GM18507 (cell line): ENCODE measurements at regions not wholly inside any gene's neighbourhood (a gene's known extent, or its start where the extent isn't known, plus 50 kb on each side); places are given as distances from the start of the nearest gene placed in this dataset.

Source experiments
- DNase-seq: peaks from one replicate; pipeline ENCODE4 v3.0.0; 2011; ENCODE audit warnings: low read depth; ENCODE audit not compliant: insufficient read length; ENCODE audit errors: extremely low spot score
- FAIRE-seq: peaks from 2 replicates; lab custom pipeline; 2011; peaks lifted over from hg19 to GRCh38; lab: Jason Lieb, UNC

GRCh38 chr10:131706952-131707351, 193.9 kb upstream of the PPP2R2D start:
- DNase-seq (no peak), FAIRE-seq (no peak)

DNA sequence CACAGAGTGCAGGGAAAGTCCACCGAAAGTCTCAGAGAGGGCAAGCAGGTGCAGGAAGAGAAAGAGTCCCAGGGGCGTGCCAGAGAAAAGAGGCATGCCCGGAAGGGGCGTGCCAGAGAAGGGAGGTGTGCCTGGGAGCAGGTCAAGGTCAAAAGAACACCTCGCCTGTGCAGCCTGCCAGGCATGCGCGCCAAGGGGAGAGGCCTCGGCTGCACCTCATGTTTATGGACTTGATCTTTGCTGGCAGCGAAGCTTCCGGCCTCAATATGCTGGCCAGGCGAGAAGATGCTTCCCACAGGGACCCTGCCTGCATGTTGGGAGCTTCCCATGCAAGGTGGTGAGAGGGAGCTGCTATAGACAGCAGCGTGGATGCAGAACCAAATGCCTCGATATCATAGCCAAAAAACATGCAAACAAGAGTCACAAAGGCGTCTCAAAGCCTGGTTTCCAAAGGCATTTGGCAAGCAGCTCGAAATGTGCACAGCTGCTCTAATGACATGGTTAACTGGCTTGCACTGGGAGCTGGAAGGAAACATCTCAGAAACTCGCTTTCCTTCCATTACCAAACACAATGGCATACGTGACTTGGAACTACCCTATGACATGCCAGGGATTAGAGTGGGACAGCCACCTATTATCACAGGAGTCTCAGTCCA, 192.5 kb upstream of the PPP2R2D start:
- FAIRE-seq (no peak), DNase-seq (no peak)

GRCh38 chr10:131710142-131710861, 190.5 kb upstream of the PPP2R2D start:
- FAIRE-seq (no peak), DNase-seq (no peak)

GRCh38 chr10:131722121-131722520, 178.7 kb upstream of the PPP2R2D start:
- DNase-seq (no peak), FAIRE-seq (no peak)

GRCh38 chr10:131722525-131723264, 178.1 kb upstream of the PPP2R2D start:
- no peak for FAIRE-seq
- no peak for DNase-seq

- DNase-seq = no peak
- FAIRE-seq = no peak
These were observed 177.3 kb upstream of the PPP2R2D start for GRCh38 chr10:131723297-131724168.

DNA sequence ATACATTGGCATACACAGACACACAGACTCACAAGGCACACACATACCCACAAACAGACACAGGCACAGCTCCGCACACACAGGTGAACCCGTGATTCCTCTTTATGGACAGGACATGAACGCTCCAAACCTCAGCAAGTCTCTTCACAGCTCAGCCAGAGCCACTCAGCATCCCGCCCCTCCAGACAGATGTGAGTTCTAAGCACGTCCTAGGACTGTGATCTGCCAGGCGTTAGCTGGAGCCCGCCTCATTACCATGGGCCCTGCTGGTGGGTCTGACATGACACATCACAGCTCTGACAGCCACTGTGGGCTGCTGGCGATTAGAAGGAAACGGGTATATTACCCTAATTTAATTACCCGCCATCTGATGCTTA, 176.7 kb upstream of the PPP2R2D start:
- DNase-seq = no peak
- no peak for FAIRE-seq

DNA sequence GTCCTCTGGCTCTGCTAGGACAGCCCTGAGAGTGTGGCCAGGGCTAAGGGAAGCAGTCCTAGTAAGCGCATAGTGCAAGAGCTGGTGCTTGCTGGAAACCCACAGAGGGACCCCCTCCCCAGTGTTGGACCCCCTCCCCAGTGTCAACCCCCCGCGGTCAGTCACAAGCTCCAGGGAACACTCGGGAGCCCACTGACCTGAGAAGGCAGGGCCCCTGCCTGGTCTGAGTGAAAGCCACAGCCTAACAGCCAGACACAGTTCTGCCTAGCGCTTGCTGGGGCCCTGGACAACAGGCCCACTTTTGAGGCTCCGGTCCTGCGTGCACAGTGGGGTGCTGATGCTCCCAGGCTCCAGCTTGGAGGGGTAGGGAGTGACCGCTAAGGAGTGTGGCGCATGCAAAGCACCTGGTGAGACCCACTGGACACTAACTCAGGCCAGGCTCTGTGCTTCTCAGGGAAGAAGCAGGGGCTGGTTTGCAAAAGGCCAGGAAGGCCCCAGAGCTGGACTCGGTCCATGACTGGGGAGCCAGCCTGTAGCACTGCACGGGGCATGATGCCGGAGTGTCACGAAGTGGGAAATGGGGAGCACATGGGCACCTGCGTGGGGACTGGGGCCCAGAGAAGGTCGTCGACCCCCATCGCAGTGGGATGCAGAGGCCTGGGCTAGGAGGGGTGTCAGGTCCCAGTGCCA, 175.8 kb upstream of the PPP2R2D start:
- FAIRE-seq (no peak), DNase-seq (no peak)

DNA sequence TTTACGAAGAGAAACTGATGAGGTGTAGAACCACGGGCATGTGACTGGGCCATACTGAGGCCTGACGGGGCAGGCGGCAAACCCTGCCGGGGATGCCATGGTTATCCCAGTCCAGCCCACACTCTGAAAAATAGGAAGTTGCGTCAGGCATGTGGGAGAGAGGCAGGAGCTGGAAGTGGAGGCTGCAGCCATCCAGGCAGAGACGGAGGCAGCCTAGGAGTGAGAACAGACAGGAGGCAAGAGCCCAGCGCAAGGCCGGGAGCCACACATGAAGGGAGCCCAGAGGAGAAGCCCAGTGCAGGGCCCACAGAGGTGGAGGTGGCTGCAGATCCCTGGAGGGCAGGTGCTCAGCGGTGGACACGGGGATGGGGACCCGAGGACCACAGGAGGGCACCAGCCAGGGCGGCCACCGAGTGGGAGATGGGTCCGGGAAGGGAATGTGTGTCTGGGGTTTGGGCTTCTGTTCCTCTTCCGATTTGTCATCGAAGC, 175.2 kb upstream of the PPP2R2D start:
- DNase-seq (no peak), FAIRE-seq (no peak)

GRCh38 chr10:131726076-131726880, 174.5 kb upstream of the PPP2R2D start:
- FAIRE-seq (no peak), DNase-seq (no peak)

DNA sequence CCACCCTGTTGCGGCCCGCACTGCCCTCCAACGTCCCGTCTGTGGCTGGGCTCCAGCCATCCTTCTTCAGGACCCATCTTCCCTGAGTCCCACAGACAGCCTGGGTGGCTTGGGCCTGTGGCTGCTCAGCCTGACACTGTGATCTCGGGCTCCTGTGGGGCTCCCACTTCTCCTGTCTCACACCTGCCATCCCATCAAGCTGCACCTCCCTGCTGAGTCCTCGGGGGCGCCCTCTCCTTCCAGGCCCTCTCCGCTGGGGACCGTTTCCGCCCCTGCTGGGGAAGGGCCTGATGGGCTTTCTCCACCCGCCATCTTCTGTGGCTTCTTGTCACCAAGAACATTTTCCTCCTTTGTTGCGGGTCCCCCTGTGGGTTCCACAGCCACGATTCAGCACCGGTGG, 173.8 kb upstream of the PPP2R2D start:
- DNase-seq = no peak
- FAIRE-seq = no peak

- no peak for DNase-seq
- FAIRE-seq = no peak
These were observed 173.2 kb upstream of the PPP2R2D start for GRCh38 chr10:131727560-131727959.

DNA sequence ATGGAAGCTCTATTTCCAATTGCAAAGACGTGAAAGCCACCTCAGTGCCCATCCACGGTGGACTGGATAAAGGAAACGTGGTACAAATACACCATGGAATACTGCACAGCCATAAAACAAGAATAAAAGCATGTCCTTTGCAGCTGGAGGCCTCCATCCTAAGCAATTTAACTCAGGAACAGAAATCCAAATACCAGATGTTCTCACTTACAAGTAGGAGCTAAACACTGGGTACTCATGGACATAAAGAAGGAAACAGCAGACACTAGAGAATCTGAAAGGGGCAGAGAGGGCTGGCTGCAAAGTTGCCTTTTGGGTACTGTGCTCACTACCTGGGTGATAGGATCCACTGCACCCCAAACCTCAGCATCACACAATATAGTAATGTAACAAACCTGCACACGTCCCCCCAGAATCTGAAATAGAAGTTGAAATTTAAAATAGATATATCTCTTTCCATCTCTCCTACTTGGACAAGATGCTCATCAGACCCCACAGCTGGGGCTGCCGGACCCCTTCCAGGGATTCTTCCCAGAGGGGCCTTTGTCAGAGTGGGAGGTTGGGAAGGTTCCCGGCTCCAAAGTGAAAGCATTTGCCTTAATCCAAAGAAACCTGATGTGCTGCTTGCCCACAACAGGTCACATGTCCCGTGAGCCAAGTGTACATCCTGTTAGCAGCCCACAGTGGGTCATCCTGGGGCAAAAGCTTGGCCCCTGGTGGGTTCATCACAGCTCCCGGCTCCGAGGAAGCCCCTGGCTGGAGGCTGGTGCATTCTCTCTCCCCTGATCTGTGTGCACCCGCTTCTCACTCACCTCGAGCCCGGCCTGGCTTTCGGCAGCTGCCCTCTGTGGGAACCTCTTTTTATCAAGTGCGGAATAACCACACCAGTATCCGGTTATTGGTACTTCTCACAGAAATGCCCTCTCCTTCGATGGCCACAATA, 172.3 kb upstream of the PPP2R2D start:
- DNase-seq (no peak), FAIRE-seq (no peak)

GRCh38 chr10:131729361-131729760, 171.4 kb upstream of the PPP2R2D start:
- no peak for DNase-seq
- no peak for FAIRE-seq

GRCh38 chr10:131729938-131730660, 170.7 kb upstream of the PPP2R2D start:
- FAIRE-seq = no peak

GRCh38 chr10:131730771-131731497, 169.9 kb upstream of the PPP2R2D start:
- no peak for DNase-seq

More at GRCh38 chr10:131729938-131730660, 170.7 kb upstream of the PPP2R2D start:
- no peak for DNase-seq

More at GRCh38 chr10:131730771-131731497, 169.9 kb upstream of the PPP2R2D start:
- no peak for FAIRE-seq
